ENCODE measurements at regions not wholly inside any gene's neighbourhood (a gene's known extent, or its start where the extent isn't known, plus 50 kb on each side); places are given as distances from the start of the nearest gene placed in this dataset.
"Not testable (repeated sequence)": the region's sequence is repeated elsewhere in the genome, so short reads cannot be mapped to it uniquely, and the experiment has no call there.

DNA sequence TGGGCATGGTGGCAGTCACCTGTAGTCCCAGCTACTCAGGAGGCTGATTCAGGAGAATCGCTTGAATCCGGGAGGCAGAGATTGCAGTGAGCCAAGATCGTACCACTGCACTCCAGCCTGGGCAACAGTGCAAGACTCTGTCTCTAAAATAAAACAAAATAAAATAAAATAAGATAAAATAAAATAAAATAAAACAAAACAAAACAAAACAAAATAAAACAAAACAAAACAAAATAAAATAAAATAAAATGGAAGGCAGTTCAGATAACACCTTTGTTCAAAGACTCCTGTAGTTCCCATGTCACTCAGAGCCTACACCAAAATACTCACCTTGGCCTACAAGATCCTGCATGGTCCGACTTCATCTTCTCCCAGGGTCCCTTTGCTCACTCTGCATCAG lies 61.3 kb downstream of the SYF2 start:
- not testable (repeated sequence) for DNase-seq (ENCODE audit: low read depth in 2 of 2)

DNA sequence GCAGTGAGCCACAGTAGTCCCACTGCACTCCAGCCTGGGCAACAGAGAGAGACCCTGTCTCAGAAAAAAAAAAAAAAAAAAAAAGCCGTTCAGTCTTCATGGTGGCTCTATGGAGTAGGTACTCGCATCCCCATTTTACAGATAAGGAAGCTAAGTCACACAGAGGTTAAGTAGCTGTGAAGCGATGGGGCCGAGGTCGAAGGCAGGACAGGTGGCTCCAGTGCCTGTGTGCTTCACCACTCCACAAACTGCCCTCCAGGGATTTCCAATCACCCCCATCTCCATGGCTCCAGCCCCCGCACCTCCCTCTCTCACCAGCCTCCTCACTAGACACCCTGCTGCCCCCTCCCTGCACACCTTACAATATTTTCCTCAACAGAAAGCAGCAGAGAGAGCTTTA lies 61.9 kb downstream of the SYF2 start:
- DNase-seq (ENCODE audit: low read depth in 2 of 2): no peak

- no peak for DNase-seq (ENCODE audit: low read depth in 2 of 2)
Observed at GRCh38 chr1:25169610-25170009, 62.7 kb downstream of the SYF2 start.

- no peak for DNase-seq (ENCODE audit: low read depth in 2 of 2)
Observed at GRCh38 chr1:25169168-25169567, 63.1 kb downstream of the SYF2 start.

DNA sequence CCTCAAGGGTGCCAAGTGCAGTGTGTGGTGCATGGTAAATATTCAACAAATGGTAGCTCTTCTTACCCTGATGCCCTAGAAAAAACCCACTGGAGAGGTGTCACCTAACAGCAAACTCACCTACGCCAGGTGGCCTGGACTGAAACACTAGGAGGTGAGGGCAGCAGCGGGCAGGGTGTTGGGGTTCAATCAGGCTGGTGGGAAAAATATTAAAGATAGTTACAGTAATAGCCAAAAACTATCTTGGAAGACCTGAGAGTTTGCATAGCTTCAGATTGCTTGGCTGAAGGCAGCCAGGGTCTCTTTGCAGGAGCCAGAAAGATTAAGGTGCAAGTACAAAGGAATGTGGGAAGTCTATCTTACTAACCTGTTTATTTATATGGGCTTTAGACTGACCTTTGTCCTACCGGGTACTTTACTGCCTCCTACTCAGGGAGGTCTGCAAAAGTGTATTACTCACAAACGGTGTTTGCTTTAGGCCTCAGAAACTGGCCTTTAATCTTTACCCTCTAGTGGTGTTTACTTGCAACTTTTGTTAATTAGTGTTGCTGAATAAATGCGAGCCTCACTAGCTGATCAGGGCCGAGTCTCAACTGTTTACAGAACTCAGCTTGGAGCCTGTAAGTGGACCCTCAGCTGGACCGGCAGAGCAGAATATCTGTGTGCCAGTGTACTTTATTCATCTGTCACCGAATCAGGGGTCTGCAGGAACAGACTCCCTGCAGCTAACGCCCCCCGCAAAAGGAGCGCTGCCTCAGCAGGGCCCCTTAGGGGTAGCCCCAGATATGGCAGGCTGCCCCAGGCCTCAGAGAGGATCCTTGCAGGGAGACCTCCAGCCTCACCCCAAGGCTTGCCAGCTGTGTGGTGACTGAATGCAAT lies 63.9 kb downstream of the SYF2 start:
- DNase-seq (ENCODE audit: low read depth in 2 of 2): no peak

- no peak for DNase-seq (ENCODE audit: low read depth in 2 of 2)
Observed at GRCh38 chr1:25167269-25168192, 64.8 kb downstream of the SYF2 start.

GRCh38 chr1:25166847-25167246 lies 65.5 kb downstream of the SYF2 start:
- no peak for DNase-seq (ENCODE audit: low read depth in 2 of 2)

DNA sequence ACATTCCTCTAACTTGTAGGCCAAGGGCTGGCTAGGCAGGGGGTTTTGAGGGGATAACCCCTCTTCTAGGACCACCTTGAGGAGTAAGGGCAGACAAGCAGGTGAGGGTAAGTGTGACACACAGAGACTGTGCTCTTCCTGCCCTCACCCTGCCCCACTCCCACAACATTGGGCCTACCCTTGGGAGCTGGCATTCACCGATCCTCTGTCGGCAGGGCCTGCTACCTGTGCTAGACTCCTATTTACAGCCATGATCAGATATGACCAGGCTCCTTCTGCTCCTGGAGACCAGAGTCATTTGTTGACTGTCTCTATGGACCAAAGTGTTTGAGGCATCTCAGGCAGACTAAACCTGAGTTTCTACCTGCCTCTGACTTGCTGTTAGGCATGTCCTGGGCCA lies 68.3 kb downstream of the SYF2 start:
- no peak for DNase-seq (ENCODE audit: low read depth in 2 of 2)

DNA sequence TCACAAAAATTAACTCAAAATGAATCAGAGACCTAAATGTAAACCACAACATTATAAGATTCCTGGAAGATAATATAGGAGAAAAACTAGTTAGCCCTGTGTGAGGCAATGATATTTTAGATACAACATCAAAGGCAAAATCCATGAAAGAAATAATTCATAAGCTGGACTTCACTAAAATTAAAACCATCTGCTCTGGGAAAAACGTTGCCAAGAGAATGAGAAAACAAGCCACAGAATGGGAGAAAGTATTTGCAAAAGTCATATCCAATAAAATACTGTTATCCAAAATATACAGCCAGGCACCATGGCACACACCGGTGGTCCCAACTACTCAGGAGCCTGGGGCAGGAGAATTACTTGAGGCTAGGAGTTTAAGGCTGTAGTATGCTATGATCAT lies 70.3 kb downstream of the SYF2 start:
- no peak for DNase-seq (ENCODE audit: low read depth in 2 of 2)

DNA sequence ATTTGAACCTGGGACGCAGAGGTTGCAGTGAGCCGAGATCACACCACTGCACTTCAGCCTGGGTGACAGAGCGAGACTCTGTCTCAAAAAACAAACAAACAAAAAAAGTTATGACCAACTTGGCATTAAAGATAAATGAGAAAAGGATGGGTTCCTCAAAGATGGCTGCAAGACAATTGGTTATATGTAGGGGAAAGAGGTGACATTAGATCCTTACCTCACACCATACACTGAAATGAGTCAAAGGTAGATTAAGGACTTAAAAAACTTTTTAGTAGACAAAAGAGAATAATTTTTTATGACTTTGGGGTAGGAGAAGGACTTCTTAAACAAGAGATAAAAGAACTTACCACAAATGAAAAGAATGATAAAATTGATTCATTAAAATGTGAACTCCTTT lies 74.5 kb downstream of the SYF2 start:
- no peak for DNase-seq (ENCODE audit: low read depth in 2 of 2)

- DNase-seq (ENCODE audit: low read depth in 2 of 2): no peak
Observed at GRCh38 chr1:25150985-25151495, 81.3 kb downstream of the SYF2 start.

- peak in 1 of 2 donors; percentile 9 for DNase-seq (ENCODE audit: low read depth in 2 of 2)
Observed at GRCh38 chr1:25148673-25149300, 83.5 kb downstream of the SYF2 start.

DNA sequence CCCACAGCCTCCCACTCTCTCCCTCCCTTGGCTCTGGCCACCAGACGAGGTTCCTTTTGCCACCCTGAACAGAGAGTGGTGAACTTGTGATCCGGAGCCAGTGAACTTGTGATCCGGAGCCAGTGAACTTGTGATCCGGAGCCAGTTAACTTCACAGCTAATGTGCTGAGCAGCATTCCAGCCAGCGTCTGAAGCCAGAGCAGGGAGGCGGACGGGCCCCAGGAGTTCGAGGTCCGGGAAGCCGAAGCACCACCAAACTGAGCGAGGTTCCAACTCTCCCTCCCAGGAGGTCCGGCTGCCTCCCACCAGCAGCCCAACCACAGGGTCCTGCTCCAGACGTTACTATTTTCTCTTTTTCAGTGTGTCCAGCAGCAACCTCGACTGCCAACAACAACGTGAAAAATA lies 85.8 kb downstream of the SYF2 start:
- no peak for DNase-seq (ENCODE audit: low read depth in 2 of 2)

- DNase-seq (ENCODE audit: low read depth in 2 of 2): no peak
Observed at GRCh38 chr1:25145775-25146393, 86.4 kb downstream of the SYF2 start.

DNA sequence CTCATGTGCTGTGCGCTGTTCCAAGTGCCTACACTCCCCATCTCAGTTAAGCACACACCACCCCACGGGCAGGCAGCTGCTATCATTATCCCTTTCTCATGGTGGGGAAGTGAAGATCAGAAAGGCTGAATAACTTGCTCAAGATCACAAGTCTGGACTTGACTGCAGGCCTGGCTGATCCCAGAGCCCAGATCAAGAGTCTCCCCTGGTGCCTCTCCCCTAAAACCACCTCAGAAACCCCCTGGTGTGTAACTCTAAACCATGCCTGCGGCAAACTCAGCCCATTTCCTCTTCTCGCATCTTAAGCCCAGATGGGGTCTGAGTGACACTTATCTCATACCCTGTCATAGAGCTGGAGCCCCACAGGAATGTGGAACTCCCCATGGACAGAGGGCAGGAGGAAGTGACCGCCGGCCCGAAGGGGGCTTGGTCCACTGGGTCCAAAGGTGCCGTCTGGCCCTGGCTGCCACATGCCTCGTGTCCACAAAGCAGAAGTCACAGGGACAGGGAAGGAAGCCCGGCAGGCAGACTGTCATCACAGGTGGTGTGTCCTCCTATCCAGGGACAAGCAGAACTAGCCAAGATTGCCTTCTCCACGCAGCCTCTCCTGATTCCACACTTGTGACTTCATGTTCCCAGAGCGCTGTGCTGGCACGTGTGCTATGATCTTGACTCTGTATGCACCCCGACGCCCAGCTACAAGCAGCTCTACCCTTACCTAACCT lies 92.1 kb downstream of the SYF2 start:
- no peak for DNase-seq (ENCODE audit: low read depth in 2 of 2)

GRCh38 chr1:25137521-25138395 lies 94.5 kb downstream of the SYF2 start:
- no peak for DNase-seq (ENCODE audit: low read depth in 2 of 2)

- DNase-seq (ENCODE audit: low read depth in 2 of 2): no peak
Observed at GRCh38 chr1:25137106-25137505, 95.2 kb downstream of the SYF2 start.

DNA sequence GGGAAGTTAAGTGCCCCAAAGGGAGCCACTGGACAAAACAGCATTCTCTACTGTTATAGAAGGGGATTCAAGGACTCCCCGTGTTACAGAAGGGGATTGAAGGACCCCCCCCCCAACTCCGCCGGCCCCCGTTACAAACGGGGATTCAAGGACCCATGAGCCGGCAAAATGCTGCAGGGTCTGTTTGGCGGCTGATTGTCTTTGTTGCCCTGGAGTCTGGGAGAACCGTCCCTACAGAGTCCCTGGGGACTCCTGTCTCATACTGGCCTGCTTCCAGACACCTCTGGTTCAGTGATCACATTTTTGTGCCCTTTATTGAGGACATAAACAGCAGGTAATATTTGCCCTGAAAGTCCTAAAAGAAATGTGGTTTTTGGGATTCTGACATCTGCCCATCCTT lies 96.4 kb downstream of the SYF2 start:
- no peak for DNase-seq (ENCODE audit: low read depth in 2 of 2)

GRCh38 chr1:25134801-25135461 lies 97.4 kb downstream of the SYF2 start:
- DNase-seq (ENCODE audit: low read depth in 2 of 2): no peak
